ENCODE measurements at regions not wholly inside any gene's neighbourhood (a gene's known extent, or its start where the extent isn't known, plus 50 kb on each side); places are given as distances from the start of the nearest gene placed in this dataset.

GRCh38 chr10:131691481-131692090, 209.2 kb upstream of the PPP2R2D start:
- DNase-seq (ENCODE audit: low spot score): no peak

GRCh38 chr10:131692176-131692575, 208.6 kb upstream of the PPP2R2D start:
- DNase-seq (ENCODE audit: low spot score): no peak

GRCh38 chr10:131692686-131693334, 208.0 kb upstream of the PPP2R2D start:
- no peak for DNase-seq (ENCODE audit: low spot score)

- no peak for DNase-seq (ENCODE audit: low spot score)
Measured at GRCh38 chr10:131693766-131694165, 207.0 kb upstream of the PPP2R2D start.

- no peak for DNase-seq (ENCODE audit: low spot score)
Measured at GRCh38 chr10:131694168-131694780, 206.5 kb upstream of the PPP2R2D start.

- no peak for DNase-seq (ENCODE audit: low spot score)
Measured at GRCh38 chr10:131694781-131695495, 205.9 kb upstream of the PPP2R2D start.

GRCh38 chr10:131695496-131696165, 205.2 kb upstream of the PPP2R2D start:
- no peak for DNase-seq (ENCODE audit: low spot score)

- no peak for DNase-seq (ENCODE audit: low spot score)
Measured at GRCh38 chr10:131697476-131698128, 203.2 kb upstream of the PPP2R2D start.

- DNase-seq (ENCODE audit: low spot score): no peak
Measured at GRCh38 chr10:131698232-131698631, 202.6 kb upstream of the PPP2R2D start.

- DNase-seq (ENCODE audit: low spot score): no peak
Measured at GRCh38 chr10:131698986-131699385, 201.8 kb upstream of the PPP2R2D start.

- DNase-seq (ENCODE audit: low spot score): no peak
Measured at GRCh38 chr10:131700032-131700431, 200.8 kb upstream of the PPP2R2D start.

GRCh38 chr10:131700506-131700905, 200.3 kb upstream of the PPP2R2D start:
- no peak for DNase-seq (ENCODE audit: low spot score)

- DNase-seq (ENCODE audit: low spot score): no peak
Measured at GRCh38 chr10:131701131-131701947, 199.5 kb upstream of the PPP2R2D start.

GRCh38 chr10:131702531-131703356, 198.1 kb upstream of the PPP2R2D start:
- no peak for DNase-seq (ENCODE audit: low spot score)

- DNase-seq (ENCODE audit: low spot score): no peak
Measured at GRCh38 chr10:131703541-131703940, 197.3 kb upstream of the PPP2R2D start.

GRCh38 chr10:131703941-131704340, 196.9 kb upstream of the PPP2R2D start:
- no peak for DNase-seq (ENCODE audit: low spot score)

GRCh38 chr10:131706476-131706875, 194.3 kb upstream of the PPP2R2D start:
- DNase-seq (ENCODE audit: low spot score): no peak

GRCh38 chr10:131706952-131707351, 193.9 kb upstream of the PPP2R2D start:
- DNase-seq (ENCODE audit: low spot score): no peak

GRCh38 chr10:131708225-131708880, 192.5 kb upstream of the PPP2R2D start:
- no peak for DNase-seq (ENCODE audit: low spot score)
